ENCODE measurements at regions not wholly inside any gene's neighbourhood (a gene's known extent, or its start where the extent isn't known, plus 50 kb on each side); places are given as distances from the start of the nearest gene placed in this dataset.
"Not testable (repeated sequence)": the region's sequence is repeated elsewhere in the genome, so short reads cannot be mapped to it uniquely, and the experiment has no call there.

GRCh38 chr17:77332981-77333685 lies 192.4 kb downstream of the SEC14L1 start:
- DNase-seq (ENCODE audit: low read depth in 2 of 2, low spot score in 1 of 2), result no peak

- DNase-seq (ENCODE audit: low read depth in 2 of 2, low spot score in 1 of 2), result no peak
Measured at GRCh38 chr17:77337150-77337549, 196.4 kb downstream of the SEC14L1 start.

GRCh38 chr17:77341069-77341541 lies 200.3 kb downstream of the SEC14L1 start:
- DNase-seq (ENCODE audit: low read depth in 2 of 2, low spot score in 1 of 2), result no peak

- DNase-seq (ENCODE audit: low read depth in 2 of 2, low spot score in 1 of 2), result not testable (repeated sequence)
Measured at GRCh38 chr17:77342656-77342990, 201.9 kb downstream of the SEC14L1 start.

GRCh38 chr17:77343031-77343800 lies 202.4 kb downstream of the SEC14L1 start:
- no peak for DNase-seq (ENCODE audit: low read depth in 2 of 2, low spot score in 1 of 2)

- no peak for DNase-seq (ENCODE audit: low read depth in 2 of 2, low spot score in 1 of 2)
Measured at GRCh38 chr17:77344038-77344437, 203.3 kb downstream of the SEC14L1 start.

- DNase-seq (ENCODE audit: low read depth in 2 of 2, low spot score in 1 of 2), result no peak
Measured at GRCh38 chr17:77345260-77345910, 204.6 kb downstream of the SEC14L1 start.

GRCh38 chr17:77346765-77347164 lies 206.0 kb downstream of the SEC14L1 start:
- no peak for DNase-seq (ENCODE audit: low read depth in 2 of 2, low spot score in 1 of 2)

GRCh38 chr17:77347544-77347943 lies 206.8 kb downstream of the SEC14L1 start:
- no peak for DNase-seq (ENCODE audit: low read depth in 2 of 2, low spot score in 1 of 2)

- no peak for DNase-seq (ENCODE audit: low read depth in 2 of 2, low spot score in 1 of 2)
Measured at GRCh38 chr17:77349976-77350830, 209.4 kb downstream of the SEC14L1 start.

- DNase-seq (ENCODE audit: low read depth in 2 of 2, low spot score in 1 of 2), result no peak
Measured at GRCh38 chr17:77352441-77352840, 211.7 kb downstream of the SEC14L1 start.

- no peak for DNase-seq (ENCODE audit: low read depth in 2 of 2, low spot score in 1 of 2)
Measured at GRCh38 chr17:77352996-77353395, 212.2 kb downstream of the SEC14L1 start.

- DNase-seq (ENCODE audit: low read depth in 2 of 2, low spot score in 1 of 2), result no peak
Measured at GRCh38 chr17:77353684-77354419, 213.1 kb downstream of the SEC14L1 start.

GRCh38 chr17:77354420-77354669 lies 213.6 kb downstream of the SEC14L1 start:
- DNase-seq (ENCODE audit: low read depth in 2 of 2, low spot score in 1 of 2), result no peak

GRCh38 chr17:77354670-77355455 lies 214.1 kb downstream of the SEC14L1 start:
- no peak for DNase-seq (ENCODE audit: low read depth in 2 of 2, low spot score in 1 of 2)

GRCh38 chr17:77356109-77356689 lies 215.4 kb downstream of the SEC14L1 start:
- DNase-seq (ENCODE audit: low read depth in 2 of 2, low spot score in 1 of 2), result no peak

- no peak for DNase-seq (ENCODE audit: low read depth in 2 of 2, low spot score in 1 of 2)
Measured at GRCh38 chr17:77356690-77357201, 216.0 kb downstream of the SEC14L1 start.

GRCh38 chr17:77358801-77359200 lies 218.0 kb downstream of the SEC14L1 start:
- DNase-seq (ENCODE audit: low read depth in 2 of 2, low spot score in 1 of 2), result no peak

- DNase-seq (ENCODE audit: low read depth in 2 of 2, low spot score in 1 of 2), result no peak
Measured at GRCh38 chr17:77359236-77359635, 218.5 kb downstream of the SEC14L1 start.
